Sigmoid colon (tissue), 4 donors: ENCODE measurements at regions not wholly inside any gene's neighbourhood (a gene's known extent, or its start where the extent isn't known, plus 50 kb on each side); places are given as distances from the start of the nearest gene placed in this dataset.
"Not testable (repeated sequence)": the region's sequence is repeated elsewhere in the genome, so short reads cannot be mapped to it uniquely, and the experiment has no call there.

Source experiments
- EP300 ChIP-seq, 4 donors: sonication (generic); formaldehyde crosslinking; IDR thresholded peaks; one replicate each; pipeline ENCODE4 v1.6.1; 2017; ENCODE audit warnings: antibody characterized with exemption in 4 of 4
- TF ChIP-seq, protein P1 (sequence below), 4 experiments: fragments of 450-650 bp in 3 of 4; fragments of 200-600 bp in 1 of 4; IDR thresholded peaks; one replicate each; pipeline ENCODE4 v1.5.1; 2016 to 2019; ENCODE audit warnings: antibody characterized with exemption in 4 of 4, mild to moderate bottlenecking in 3 of 4, moderate library complexity in 2 of 4

DNA sequence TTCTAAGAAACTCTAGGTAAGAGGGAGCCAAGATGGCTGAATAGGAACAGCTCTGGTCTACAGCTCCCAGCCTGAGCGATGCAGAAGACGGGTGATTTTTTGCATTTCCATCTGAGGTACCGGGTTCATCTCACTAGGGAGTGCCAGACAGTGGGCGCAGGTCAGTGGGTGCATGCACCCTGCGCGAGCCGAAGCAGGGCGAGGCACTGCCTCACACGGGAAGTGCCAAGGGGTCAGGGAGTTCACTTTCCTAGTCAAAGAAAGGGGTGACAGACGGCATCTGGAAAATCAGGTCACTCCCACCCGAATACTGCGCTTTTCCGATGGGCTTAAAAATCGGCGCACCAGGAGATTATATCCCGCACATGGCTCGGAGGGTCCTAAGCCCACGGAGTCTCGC, 1796.7 kb upstream of the PCDH10 start:
- TF ChIP-seq, protein P1, sequence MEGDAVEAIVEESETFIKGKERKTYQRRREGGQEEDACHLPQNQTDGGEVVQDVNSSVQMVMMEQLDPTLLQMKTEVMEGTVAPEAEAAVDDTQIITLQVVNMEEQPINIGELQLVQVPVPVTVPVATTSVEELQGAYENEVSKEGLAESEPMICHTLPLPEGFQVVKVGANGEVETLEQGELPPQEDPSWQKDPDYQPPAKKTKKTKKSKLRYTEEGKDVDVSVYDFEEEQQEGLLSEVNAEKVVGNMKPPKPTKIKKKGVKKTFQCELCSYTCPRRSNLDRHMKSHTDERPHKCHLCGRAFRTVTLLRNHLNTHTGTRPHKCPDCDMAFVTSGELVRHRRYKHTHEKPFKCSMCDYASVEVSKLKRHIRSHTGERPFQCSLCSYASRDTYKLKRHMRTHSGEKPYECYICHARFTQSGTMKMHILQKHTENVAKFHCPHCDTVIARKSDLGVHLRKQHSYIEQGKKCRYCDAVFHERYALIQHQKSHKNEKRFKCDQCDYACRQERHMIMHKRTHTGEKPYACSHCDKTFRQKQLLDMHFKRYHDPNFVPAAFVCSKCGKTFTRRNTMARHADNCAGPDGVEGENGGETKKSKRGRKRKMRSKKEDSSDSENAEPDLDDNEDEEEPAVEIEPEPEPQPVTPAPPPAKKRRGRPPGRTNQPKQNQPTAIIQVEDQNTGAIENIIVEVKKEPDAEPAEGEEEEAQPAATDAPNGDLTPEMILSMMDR (IDR thresholded peaks at IDR 0.05) = not testable (repeated sequence)
- not testable (repeated sequence) for TF ChIP-seq EP300 (IDR thresholded peaks at IDR 0.05)
